ENCODE measurements at regions not wholly inside any gene's neighbourhood (a gene's known extent, or its start where the extent isn't known, plus 50 kb on each side); places are given as distances from the start of the nearest gene placed in this dataset.
A peak's percentile ranks its signal among the peaks of the same experiment; 100 is the strongest.

GRCh38 chr1:87556326-87556725 is 227.6 kb downstream of the LMO4 start:
- no peak for DNase-seq (ENCODE audit: low read depth in 2 of 3, low spot score in 2 of 3)

DNA sequence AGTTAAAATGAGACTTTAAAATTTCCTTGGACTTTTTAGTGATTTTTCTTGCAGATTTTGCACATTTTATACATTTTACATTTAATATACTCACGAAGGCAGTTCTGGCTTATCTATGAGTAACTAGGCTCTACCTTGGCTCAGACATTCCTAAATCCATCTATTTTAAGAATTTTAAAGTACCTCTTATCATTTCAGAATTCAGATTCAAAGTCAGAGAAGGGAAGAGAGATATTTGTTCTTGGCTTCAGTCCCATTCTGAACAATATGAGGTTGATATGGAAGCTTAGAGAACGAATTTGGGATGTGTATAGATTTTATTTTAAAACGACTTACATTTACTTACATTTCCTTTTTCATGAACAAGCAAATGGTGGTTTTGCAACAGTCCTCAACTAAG is 230.2 kb downstream of the LMO4 start:
- DNase-seq (ENCODE audit: low read depth in 2 of 3, low spot score in 2 of 3), result no peak

DNA sequence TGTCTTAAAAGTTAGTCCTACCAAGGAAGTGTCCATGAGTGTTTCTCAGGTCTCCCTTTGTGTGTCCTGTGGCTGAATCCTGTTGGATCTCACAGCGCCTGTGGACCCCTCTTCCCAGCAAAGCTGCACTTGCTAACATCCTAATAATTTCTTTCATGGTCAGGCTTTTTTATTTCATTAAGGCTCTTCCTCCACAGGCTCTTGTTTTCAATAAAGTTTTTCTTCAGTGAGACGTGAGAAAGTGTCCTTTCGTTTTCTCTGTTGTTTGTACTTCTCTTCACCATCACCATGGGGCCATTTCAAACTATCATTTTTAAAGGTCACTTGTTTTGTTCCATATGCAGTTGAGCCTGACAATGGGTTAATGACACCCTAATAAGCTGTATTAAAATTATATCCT is 231.5 kb downstream of the LMO4 start:
- DNase-seq (ENCODE audit: low read depth in 2 of 3, low spot score in 2 of 3), result no peak

DNA sequence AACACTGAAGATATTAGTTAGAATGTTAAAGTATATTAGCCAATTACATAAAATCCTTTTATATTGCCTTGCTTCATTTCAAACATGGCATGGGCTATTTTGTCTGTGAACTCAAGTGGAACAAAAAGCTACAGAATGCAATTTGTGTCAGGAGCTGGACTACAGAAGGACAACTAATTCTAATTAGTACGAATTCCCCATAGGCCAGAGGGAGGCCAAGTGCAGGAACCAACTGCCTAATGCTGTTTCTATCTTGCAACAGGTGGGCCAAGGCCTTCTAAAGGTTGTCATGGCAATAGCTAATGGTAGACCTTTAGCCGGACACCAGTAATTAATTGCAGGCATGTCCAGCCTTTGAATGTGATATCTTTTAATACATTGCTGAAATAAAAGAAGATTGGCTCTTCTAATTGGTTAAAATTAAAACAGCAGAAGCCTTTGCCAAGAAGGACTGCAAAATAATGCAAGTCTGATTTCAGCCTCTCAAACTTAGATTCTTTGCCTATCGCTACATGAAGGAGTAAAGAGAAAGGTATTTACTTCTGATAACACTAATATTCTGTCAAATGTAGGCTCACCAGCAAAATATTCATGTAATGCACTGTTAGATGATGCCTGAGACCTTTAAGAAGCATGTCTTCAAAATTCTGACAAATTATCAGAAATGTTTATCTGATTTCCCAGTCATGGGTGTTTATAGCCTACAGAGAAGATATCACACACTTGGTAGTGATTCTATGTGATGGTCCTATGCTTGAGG is 232.1 kb downstream of the LMO4 start:
- no peak for DNase-seq (ENCODE audit: low read depth in 2 of 3, low spot score in 2 of 3)

DNA sequence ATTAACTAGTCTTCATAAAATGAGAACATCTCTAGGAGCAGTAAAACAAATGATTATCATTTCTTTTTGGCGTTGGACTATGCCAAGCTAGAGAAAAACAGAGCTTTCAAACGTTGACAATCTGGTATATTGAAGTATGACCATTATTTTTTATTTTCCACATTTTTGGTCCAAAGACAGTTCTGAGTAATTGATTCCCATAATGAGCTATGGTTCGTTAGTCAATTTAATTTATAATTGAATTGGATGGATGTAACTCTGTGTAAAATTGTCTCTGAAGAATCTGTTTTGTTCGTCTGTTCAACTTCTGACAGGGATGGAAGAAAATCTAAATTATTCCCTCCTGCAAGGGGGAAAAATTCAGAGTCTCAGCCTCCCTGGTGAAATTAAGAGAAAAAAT is 234.5 kb downstream of the LMO4 start:
- no peak for DNase-seq (ENCODE audit: low read depth in 2 of 3, low spot score in 2 of 3)

DNA sequence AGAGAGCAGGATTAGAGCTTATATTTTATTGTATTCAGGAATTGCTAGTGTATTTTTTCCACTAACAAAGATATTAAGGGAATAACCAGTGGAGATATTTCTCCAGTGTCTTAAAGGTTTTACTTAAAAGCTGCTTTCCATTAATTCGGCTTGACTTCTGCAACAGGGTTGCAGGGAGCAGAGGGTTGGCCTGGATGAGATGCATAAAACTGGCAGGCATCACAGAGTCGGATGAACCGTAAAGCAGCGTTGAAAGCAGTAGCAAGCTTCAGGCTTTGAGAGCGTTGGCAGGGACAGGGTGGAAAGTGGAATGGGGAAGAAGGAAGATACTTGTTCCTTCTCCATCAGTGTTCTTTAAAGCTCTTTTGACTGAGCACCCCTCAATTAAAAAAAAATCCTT is 237.2 kb downstream of the LMO4 start:
- DNase-seq (ENCODE audit: low read depth in 2 of 3, low spot score in 2 of 3), result no peak

DNA sequence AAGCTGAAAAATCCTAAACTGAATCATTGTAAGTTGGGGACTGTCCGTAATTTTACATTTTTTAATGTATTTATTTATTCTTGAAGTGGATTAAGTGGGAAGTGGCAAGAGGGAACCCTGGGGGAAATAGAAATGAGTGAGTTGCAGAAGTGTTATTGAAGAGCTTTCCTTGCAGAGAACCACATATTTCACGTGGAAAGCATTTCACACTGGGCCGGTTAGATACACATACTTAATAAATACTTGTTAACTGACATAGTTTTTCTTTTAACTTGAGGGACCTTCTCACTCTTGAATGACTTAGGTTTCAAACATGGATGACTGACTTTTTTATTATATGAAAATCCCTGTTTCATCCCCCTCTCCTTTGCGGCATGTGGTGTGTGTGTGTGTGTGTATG is 239.3 kb downstream of the LMO4 start:
- DNase-seq (ENCODE audit: low read depth in 2 of 3, low spot score in 2 of 3), result no peak

GRCh38 chr1:87568911-87569310 is 240.2 kb downstream of the LMO4 start:
- DNase-seq (ENCODE audit: low read depth in 2 of 3, low spot score in 2 of 3), result peak in 1 of 3 donors; percentile 17

- no peak for DNase-seq (ENCODE audit: low read depth in 2 of 3, low spot score in 2 of 3)
These were observed 243.3 kb downstream of the LMO4 start for GRCh38 chr1:87572008-87572407.

DNA sequence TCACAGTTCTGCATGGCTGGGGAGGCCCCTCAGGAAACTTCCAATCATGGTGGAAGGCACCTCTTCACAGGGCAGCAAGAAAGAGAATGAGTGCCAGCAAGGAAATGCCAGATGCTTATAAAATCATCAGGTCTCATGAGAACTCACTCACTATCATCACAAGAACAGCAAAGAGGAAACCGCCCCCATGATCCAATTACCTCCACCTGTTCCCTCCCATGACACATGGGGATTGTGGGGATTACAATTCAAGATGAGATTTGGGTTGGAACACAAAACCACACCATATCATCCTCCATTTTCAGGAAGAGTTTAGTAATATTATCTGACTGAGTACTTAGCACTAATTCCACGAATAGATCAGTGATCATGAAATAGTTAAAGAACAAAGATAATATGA is 244.2 kb downstream of the LMO4 start:
- DNase-seq (ENCODE audit: low read depth in 2 of 3, low spot score in 2 of 3), result no peak

DNA sequence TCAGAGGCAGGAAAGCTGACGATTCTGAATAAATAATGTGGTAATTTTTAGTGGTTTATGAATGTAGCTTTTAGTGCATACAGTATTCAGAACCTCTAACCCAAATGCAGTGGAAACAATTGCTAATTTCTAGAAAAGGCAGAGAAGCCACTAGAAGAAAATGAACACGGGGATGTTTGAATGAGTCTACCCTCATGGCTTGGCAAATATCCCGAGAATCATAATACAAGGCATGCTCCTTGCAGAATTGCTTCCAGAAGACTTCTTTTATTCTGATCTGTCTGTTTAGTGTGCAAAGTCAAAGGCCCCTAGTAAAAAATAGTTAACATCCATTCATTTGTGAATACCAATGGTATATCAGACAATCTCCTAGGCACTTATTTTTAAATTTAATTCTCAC is 246.8 kb downstream of the LMO4 start:
- no peak for DNase-seq (ENCODE audit: low read depth in 2 of 3, low spot score in 2 of 3)

- DNase-seq (ENCODE audit: low read depth in 2 of 3, low spot score in 2 of 3), result no peak
These were observed 249.8 kb downstream of the LMO4 start for GRCh38 chr1:87578464-87578863.

GRCh38 chr1:87583459-87583858 is 254.8 kb downstream of the LMO4 start:
- DNase-seq (ENCODE audit: low read depth in 2 of 3, low spot score in 2 of 3), result no peak

DNA sequence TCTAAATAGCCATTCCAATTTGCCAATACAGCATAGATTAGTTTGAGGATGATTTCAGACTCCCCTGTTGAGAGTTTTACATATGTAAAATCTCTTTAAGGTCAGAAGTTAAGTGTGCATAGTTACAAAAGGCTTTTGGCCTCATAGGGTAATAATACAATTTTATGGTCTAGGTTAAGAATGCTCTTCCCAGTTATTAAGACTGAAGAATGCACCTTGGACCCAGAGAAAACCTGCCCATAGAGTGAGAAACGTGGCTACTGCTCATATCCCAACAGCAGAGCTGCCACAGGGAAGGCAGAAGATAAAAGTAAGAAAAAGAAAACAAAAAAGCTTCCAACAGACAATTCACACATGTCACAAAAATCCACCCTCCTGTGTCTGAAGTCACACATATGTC is 255.9 kb downstream of the LMO4 start:
- DNase-seq (ENCODE audit: low read depth in 2 of 3, low spot score in 2 of 3), result no peak

GRCh38 chr1:87586501-87586900 is 257.8 kb downstream of the LMO4 start:
- DNase-seq (ENCODE audit: low read depth in 2 of 3, low spot score in 2 of 3), result no peak

- no peak for DNase-seq (ENCODE audit: low read depth in 2 of 3, low spot score in 2 of 3)
These were observed 259.8 kb downstream of the LMO4 start for GRCh38 chr1:87588495-87588894.

- DNase-seq (ENCODE audit: low read depth in 2 of 3, low spot score in 2 of 3), result no peak
These were observed 262.8 kb downstream of the LMO4 start for GRCh38 chr1:87591492-87591891.

GRCh38 chr1:87592156-87592555 is 263.5 kb downstream of the LMO4 start:
- DNase-seq (ENCODE audit: low read depth in 2 of 3, low spot score in 2 of 3), result no peak

- DNase-seq (ENCODE audit: low read depth in 2 of 3, low spot score in 2 of 3), result peak in 1 of 3 donors; percentile 4
These were observed 266.2 kb downstream of the LMO4 start for GRCh38 chr1:87594736-87595383.

DNA sequence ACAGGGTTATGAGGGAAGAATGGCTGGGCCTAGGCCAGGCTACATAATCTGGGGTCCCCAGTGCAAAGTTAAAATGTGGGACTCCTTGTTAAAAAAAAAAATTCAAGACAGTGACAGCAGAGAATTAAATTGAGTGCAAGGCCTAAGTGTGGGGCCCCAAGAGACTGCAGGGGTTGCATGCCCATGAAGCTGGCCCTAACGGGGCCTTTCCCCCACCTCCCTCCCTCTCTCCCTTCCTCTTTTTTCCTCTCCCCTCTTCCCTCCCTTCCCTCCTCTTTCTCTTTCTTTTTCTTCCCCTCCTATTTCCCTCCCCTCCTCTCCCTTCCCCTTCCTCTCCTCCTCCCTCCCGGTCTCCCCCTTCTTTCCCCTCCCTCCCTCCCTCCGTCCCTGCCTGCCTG is 266.7 kb downstream of the LMO4 start:
- no peak for DNase-seq (ENCODE audit: low read depth in 2 of 3, low spot score in 2 of 3)

GRCh38 chr1:87598429-87598828 is 269.7 kb downstream of the LMO4 start:
- no peak for DNase-seq (ENCODE audit: low read depth in 2 of 3, low spot score in 2 of 3)

GRCh38 chr1:87599569-87599968 is 270.9 kb downstream of the LMO4 start:
- DNase-seq (ENCODE audit: low read depth in 2 of 3, low spot score in 2 of 3), result no peak
